Transverse colon (tissue), 3 donors: ENCODE measurements at regions not wholly inside any gene's neighbourhood (a gene's known extent, or its start where the extent isn't known, plus 50 kb on each side); places are given as distances from the start of the nearest gene placed in this dataset.

Experiments used
- CTCF ChIP-seq, 5 experiments: fragments of 200-600 bp in 3 of 5; fragments of 450-650 bp in 2 of 5; sonication (generic) in 3 of 5; IDR thresholded peaks; 1 replicate in 2 of 5; 2 replicates in 3 of 5; pipeline ENCODE4 v1.5.1; 2016 to 2017; ENCODE audit warnings: antibody characterized with exemption in 5 of 5, inconsistent platforms in 3 of 5, mild to moderate bottlenecking in 2 of 5, moderate library complexity in 1 of 5
- EP300 ChIP-seq: sonication (generic); formaldehyde crosslinking; IDR thresholded peaks from one replicate; pipeline ENCODE4 v1.6.1; 2017; ENCODE audit warnings: antibody characterized with exemption, low read depth

GRCh38 chr2:16254356-16254965 lies 314.1 kb downstream of the MYCN start:
- TF ChIP-seq CTCF (IDR thresholded peaks at IDR 0.05) (no peak), EP300 (no peak)
